Naive B cell (primary cell): ENCODE measurements at regions not wholly inside any gene's neighbourhood (a gene's known extent, or its start where the extent isn't known, plus 50 kb on each side); places are given as distances from the start of the nearest gene placed in this dataset.

ENCODE experiments used
- ATAC-seq, 2 donors: fragments of 150-1000 bp; cut with Tn5 transposase; 2 replicates each; pipeline ENCODE4 v1.10.0; 2021; ENCODE audit warnings: low read depth in 2 of 2, mild to moderate bottlenecking in 2 of 2, moderate library complexity in 2 of 2
- DNase-seq: peaks from one replicate; pipeline ENCODE4 v3.0.0; 2022
- H3K27ac Mint-ChIP-seq, 6 donors: one replicate each; pipeline ENCODE4 v1.8.0; 2020 to 2022; ENCODE audit warnings: mild to moderate bottlenecking in 6 of 6, mixed read lengths in 6 of 6, moderate library complexity in 5 of 6, inconsistent platforms in 2 of 6
- H3K27me3 Mint-ChIP-seq, 3 donors: one replicate each; pipeline ENCODE4 v1.8.0; 2021 to 2022; ENCODE audit warnings: mixed read lengths in 3 of 3, mild to moderate bottlenecking in 1 of 3
- H3K36me3 Mint-ChIP-seq, 2 donors: one replicate each; pipeline ENCODE4 v1.8.0; 2020 to 2022; ENCODE audit warnings: mixed read lengths in 2 of 2, inconsistent platforms in 1 of 2, mild to moderate bottlenecking in 1 of 2
- H3K4me1 Mint-ChIP-seq, 3 donors: one replicate each; pipeline ENCODE4 v1.8.0; 2020 to 2022; ENCODE audit warnings: mixed read lengths in 3 of 3, inconsistent platforms in 1 of 3, mild to moderate bottlenecking in 1 of 3, moderate library complexity in 1 of 3
- H3K4me3 Mint-ChIP-seq, 8 donors: one replicate each; pipeline ENCODE4 v1.8.0; 2020 to 2022; ENCODE audit warnings: mild to moderate bottlenecking in 8 of 8, mixed read lengths in 8 of 8, moderate library complexity in 8 of 8, inconsistent platforms in 2 of 8
- H3K9me3 Mint-ChIP-seq, 7 donors: one replicate each; pipeline ENCODE4 v1.8.0; 2020 to 2022; ENCODE audit warnings: mixed read lengths in 7 of 7, mild to moderate bottlenecking in 5 of 7, inconsistent platforms in 2 of 7, moderate library complexity in 1 of 7

GRCh38 chr3:89057398-89057797 lies 50.0 kb upstream of the EPHA3 start:
- DNase-seq (no peak), ATAC-seq (no peak)
- Mint-ChIP-seq H3K4me1 (no peaks in the 10 kb centered on the region), H3K4me3 (no peak overlapping the region), H3K36me3 (no peaks in the 10 kb centered on the region), H3K9me3 (peaks cover 0 to 4% (median 0%) of the 10 kb centered on the region in 7 donors), H3K27me3 (no peaks in the 10 kb centered on the region), H3K27ac (no peak overlapping the region)
